HuH-7 (cell line): ENCODE measurements at regions not wholly inside any gene's neighbourhood (a gene's known extent, or its start where the extent isn't known, plus 50 kb on each side); places are given as distances from the start of the nearest gene placed in this dataset.

Experiments
- DNase-seq: peaks from one replicate; pipeline ENCODE4 v3.0.0; 2011; ENCODE audit warnings: low spot score

DNA sequence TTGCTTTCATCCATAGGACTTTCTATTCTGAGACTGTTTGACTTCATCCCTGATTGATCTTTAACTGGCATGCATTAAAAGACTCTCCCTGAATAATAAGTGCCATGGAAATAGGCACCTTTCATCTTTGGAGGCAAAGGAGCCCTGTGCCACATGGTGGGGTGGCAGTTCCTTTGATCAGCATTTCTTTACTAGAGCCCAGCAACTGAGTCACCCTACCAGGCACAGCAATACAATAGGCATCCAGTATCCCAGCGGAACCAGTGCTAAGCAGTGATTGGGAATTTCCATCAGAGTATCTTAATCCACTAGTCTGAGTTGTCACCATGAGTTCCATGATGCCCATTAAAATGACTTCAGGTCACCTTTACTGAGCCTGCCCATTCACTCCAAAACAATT is 476.1 kb upstream of the MPDZ start:
- DNase-seq = no peak

GRCh38 chr9:13750639-13751038 is 471.1 kb upstream of the MPDZ start:
- no peak for DNase-seq

- DNase-seq = no peak
Observed at GRCh38 chr9:13750061-13750460, 470.6 kb upstream of the MPDZ start.

DNA sequence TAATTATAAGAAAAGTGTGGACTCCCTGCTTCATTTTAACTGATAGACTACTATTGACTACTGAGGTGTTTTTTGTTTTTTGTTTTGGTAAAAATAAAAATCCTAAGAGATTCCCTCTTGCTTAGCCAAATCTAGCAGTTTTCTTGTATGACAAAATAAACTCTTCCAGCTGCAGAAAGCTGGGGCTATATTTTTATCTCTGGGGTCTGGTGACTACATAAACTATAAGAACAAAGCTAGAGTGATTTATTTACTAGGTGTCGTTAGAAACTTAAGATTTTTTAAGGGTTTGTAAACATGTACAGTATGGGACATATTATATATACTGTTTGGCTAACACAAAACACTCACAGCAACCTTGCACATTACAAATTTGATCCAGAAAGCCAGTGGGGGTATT is 467.4 kb upstream of the MPDZ start:
- DNase-seq = no peak

GRCh38 chr9:13744261-13744901 is 464.9 kb upstream of the MPDZ start:
- no peak for DNase-seq

DNA sequence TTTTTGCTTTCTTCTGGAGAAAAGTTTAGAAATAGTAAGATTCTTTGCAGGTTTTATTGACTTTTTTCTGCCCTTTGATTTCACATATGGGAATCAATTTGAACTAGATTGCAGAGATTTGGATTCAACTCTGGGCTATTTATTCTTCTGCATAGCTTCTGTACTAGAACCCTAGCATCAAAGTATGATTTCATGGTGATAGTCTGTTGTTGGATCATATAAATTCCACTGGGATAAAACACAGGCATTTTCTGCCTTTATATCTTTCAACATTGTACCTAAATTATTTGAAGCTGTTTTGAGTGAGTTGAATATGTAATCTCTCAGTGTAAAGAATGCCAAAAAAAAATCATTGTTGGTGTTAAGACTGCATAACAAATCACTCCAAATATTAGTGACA is 458.4 kb upstream of the MPDZ start:
- DNase-seq = no peak

DNA sequence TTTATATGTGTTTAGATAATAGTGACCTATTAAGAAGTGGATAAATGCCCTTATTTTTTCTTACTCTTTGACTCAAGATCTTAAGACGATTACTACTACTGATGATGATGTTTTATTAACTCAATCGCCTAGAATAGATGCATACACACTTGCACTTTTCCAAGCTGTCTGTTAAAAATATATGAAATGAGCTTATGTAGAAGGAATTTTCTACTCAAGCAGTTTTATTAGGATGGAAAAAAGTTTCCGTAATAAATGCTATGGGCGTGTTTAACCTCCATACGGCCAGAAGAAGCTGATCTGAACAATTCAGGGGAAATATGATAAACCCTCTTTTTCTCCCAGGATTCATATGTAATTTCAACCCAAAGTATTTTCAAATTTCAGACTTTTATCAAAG is 455.7 kb upstream of the MPDZ start:
- DNase-seq = no peak

GRCh38 chr9:13734601-13735000 is 455.1 kb upstream of the MPDZ start:
- DNase-seq = no peak

GRCh38 chr9:13732290-13732689 is 452.8 kb upstream of the MPDZ start:
- DNase-seq = no peak

- no peak for DNase-seq
Observed at GRCh38 chr9:13731637-13732036, 452.1 kb upstream of the MPDZ start.

- DNase-seq = no peak
Observed at GRCh38 chr9:13729955-13730354, 450.5 kb upstream of the MPDZ start.

DNA sequence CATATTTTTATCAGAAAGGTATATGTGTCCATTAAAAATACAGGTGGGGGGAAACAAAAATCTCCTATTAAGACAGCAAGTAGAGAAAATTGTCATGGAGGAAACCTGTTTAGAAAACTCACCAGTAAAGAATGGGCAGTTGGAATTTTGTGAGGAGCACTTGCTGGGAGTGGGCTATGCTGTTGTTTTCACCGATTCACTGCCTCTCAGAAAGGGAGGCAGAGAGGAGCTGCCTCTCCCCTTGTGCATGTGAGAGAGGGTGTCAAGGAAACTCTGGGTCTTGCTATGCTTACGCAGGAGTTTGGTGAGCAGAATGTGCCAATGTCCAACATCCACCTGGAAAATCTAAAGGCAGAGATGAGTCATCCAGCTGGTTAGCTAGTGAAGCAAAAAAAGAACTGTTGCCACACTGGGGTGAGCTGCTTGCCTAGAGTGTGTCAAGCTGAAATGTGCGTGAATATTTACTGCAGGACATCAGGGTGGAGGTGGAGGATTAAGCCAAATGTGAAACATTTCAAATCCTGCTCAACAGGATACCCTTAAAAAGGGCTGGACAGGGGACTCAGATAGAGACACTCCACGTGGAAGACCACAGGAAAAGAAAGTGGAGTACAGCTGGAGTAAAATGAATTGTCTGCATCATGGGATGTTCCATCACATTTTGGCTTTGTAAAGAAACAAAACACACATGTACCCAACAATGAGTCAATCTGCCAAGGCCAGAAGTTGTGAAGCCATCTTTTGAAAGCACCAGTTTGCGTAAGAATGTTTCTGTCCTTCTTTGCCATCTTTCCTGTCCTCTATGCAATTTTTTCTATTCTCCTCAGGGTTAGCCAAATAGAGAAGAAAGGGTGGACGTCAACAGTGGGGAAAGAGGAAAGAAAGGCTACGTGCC is 449.7 kb upstream of the MPDZ start:
- DNase-seq = no peak

GRCh38 chr9:13728131-13728530 is 448.6 kb upstream of the MPDZ start:
- no peak for DNase-seq

- no peak for DNase-seq
Observed at GRCh38 chr9:13726746-13727145, 447.3 kb upstream of the MPDZ start.

- no peak for DNase-seq
Observed at GRCh38 chr9:13725516-13725915, 446.0 kb upstream of the MPDZ start.

- DNase-seq = no peak
Observed at GRCh38 chr9:13721481-13722235, 442.2 kb upstream of the MPDZ start.

DNA sequence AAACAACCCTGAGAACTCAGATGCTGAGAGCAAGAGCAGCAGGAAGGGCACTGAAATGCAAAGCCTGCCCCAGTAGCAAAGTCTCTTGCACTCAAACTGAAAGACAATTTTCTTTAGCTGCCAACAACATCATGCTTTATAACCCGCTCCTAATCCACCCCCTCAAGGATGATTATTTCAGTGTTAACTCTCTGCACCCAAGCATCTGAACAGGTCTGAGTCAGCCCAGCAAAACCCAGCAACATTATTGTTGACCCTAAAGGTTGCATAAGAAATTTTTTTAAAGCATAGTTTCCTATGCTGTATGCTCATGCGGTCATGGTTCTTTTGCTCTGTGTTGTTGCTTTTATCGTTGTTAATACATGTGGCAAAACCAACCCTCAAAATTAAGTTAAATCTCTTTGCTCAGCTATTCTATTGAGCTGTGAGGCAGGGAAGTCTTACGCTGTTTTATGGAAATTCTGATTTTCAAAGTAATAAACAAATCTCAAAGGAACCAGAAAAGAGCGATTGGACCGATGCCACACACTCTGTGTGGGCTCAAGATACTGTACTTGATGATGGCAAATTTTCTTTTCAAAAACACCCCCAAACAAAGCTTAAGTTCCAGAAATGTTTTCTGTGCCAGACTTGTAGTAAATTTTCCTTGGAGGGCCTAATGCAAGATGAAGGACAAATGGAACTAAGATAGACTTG is 440.6 kb upstream of the MPDZ start:
- no peak for DNase-seq

GRCh38 chr9:13719446-13719845 is 440.0 kb upstream of the MPDZ start:
- DNase-seq = no peak

DNA sequence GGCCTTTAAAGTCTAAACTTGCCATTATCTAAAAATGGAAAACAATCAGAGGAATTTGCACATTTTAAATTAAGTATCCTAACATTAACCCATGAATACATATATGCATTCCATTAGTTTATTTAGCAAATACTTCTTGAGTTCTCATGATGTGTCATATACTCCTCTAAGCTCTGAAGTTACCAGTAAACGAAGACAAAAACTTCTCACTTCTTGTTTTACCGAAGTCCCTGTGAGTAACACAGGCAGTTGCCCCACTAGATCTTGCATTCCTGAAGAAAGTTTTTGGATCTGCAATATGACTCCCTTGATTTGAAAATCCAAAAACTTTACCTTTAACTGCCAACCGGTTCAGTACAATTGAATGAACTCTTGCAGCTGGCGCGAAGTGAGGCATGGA is 439.0 kb upstream of the MPDZ start:
- DNase-seq = no peak

- no peak for DNase-seq
Observed at GRCh38 chr9:13718086-13718485, 438.6 kb upstream of the MPDZ start.

DNA sequence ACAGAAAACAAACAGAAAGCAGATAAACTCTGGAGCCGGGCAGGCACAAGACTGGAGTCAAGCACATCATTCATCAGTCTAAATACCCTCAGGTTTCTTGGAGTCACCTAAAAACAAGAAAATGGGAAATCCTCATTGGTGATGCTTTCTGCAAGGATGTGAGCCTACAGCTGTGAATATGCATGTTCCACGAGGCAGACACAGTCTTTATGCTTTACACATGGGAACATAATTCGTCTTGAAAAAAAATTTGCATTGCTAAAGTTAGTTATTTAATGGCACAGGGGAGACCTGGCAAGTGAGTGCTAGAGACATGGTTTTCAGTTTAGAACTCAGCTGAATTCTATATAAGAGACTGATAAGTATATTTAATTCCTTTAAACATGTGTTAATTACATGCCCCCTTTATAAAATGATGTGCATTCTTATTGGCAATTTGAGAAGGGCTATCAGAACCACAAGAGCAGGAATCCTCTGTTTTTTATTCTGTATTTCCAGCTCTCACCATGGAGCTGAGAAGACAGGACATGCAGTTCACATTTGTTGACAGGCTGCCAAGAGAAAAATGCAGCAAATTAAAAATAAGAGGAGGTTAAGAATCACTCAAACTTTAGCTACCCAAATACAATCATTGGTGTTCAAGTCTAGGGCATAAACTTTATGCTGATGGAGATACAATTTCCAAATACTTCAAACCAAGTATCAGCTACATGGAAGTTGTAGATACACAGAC is 438.0 kb upstream of the MPDZ start:
- DNase-seq = no peak
